IMR-90 (cell line): ENCODE measurements at regions not wholly inside any gene's neighbourhood (a gene's known extent, or its start where the extent isn't known, plus 50 kb on each side); places are given as distances from the start of the nearest gene placed in this dataset.

Experiments used
- ATAC-seq: fragments of 200-7000 bp; cut with Tn5 transposase; 2 replicates; pipeline ENCODE4 v1.9.1; 2020; ENCODE audit warnings: low read depth, mild to moderate bottlenecking, moderate library complexity
- BruUV-seq: library from RNA; stranded (reverse); fragments of 400-500 nt; replicated peaks from 2 replicates; lab custom pipeline; 2021; lab: Mats Ljungman, UMichigan
- CTCF ChIA-PET: fragments of 300-600 bp; formaldehyde crosslinking; extraction: SDS; loops from one replicate; lab custom pipeline; 2021; ENCODE audit warnings: antibody characterized with exemption; lab: Yijun Ruan, JAX
- POLR2A ChIA-PET: fragments of 300-600 bp; sonication (Branson Sonifier 250); formaldehyde crosslinking; loops from one replicate; lab custom pipeline; 2022; ENCODE audit warnings: antibody characterized with exemption; ENCODE audit not compliant: unreplicated experiment; lab: Charles Lee
- DNase-seq: peaks from one replicate; pipeline ENCODE4 v3.0.0; 2013
- H2AFZ ChIP-seq: replicated peaks from 2 replicates; pipeline ENCODE3; 2013; ENCODE audit warnings: low read length, mild to moderate bottlenecking; ENCODE audit not compliant: poor library complexity
- H2AK5ac ChIP-seq: 2 replicates; pipeline ENCODE4 v1.6.1; 2013; ENCODE audit warnings: low read depth, low read length, inconsistent platforms
- H2AK9ac ChIP-seq: replicated peaks from 2 replicates; pipeline ENCODE3; 2013; ENCODE audit warnings: mild to moderate bottlenecking, low read depth, low read length, moderate library complexity; ENCODE audit not compliant: poor library complexity
- H2BK120ac ChIP-seq: 2 replicates; pipeline ENCODE4 v1.6.1; 2013; ENCODE audit warnings: low read depth, low read length, inconsistent platforms
- H2BK15ac ChIP-seq: 3 replicates; pipeline ENCODE4 v1.6.1; 2013; ENCODE audit warnings: low read depth, low read length, inconsistent platforms
- H2BK20ac ChIP-seq: 2 replicates; pipeline ENCODE4 v1.6.1; 2013; ENCODE audit warnings: low read depth, mild to moderate bottlenecking, inconsistent platforms, low read length, moderate library complexity
- H2BK5ac ChIP-seq: 2 replicates; pipeline ENCODE4 v1.6.1; 2013; ENCODE audit warnings: mild to moderate bottlenecking, low read depth, low read length, inconsistent platforms; ENCODE audit not compliant: poor library complexity, severe bottlenecking
- H3K14ac ChIP-seq: replicated peaks from 2 replicates; pipeline ENCODE4 v1.6.1; 2013; ENCODE audit warnings: low read depth, low read length, inconsistent platforms
- H3K18ac ChIP-seq: 2 replicates; pipeline ENCODE4 v1.6.1; 2013; ENCODE audit warnings: low read depth, low read length, control low read depth
- H3K23ac ChIP-seq: 2 replicates; pipeline ENCODE4 v1.6.1; 2013; ENCODE audit warnings: low read depth, low read length, inconsistent platforms
- H3K27ac ChIP-seq: 2 replicates; pipeline ENCODE4 v1.5.1; 2013; ENCODE audit warnings: mild to moderate bottlenecking, control low read depth, low read length; ENCODE audit not compliant: insufficient read depth
- H3K27me3 ChIP-seq: 2 replicates; pipeline ENCODE4 v1.6.1; 2013; ENCODE audit warnings: low read length; ENCODE audit not compliant: control insufficient read depth, insufficient read depth
- H3K36me3 ChIP-seq: 2 replicates; pipeline ENCODE4 v1.6.1; 2013; ENCODE audit warnings: low read length, mixed read lengths; ENCODE audit not compliant: control insufficient read depth, insufficient read depth
- H3K4ac ChIP-seq: 2 replicates; pipeline ENCODE4 v1.6.1; 2013; ENCODE audit warnings: low read depth, low read length, inconsistent platforms
- H3K4me1 ChIP-seq: 2 replicates; pipeline ENCODE4 v1.6.1; 2013; ENCODE audit warnings: low read length, mixed read lengths; ENCODE audit not compliant: control insufficient read depth, insufficient read depth
- H3K4me2 ChIP-seq: 2 replicates; pipeline ENCODE4 v1.6.1; 2013; ENCODE audit warnings: low read depth, mild to moderate bottlenecking, control low read depth, low read length, moderate library complexity
- H3K4me3 ChIP-seq: 2 replicates; pipeline ENCODE4 v1.5.1; 2013; ENCODE audit warnings: low read depth, mild to moderate bottlenecking, control low read depth, low read length, moderate library complexity; ENCODE audit not compliant: insufficient read depth
- H3K56ac ChIP-seq: 2 replicates; pipeline ENCODE4 v1.6.1; 2013; ENCODE audit warnings: low read length, inconsistent platforms; ENCODE audit not compliant: insufficient read depth; ENCODE audit errors: extremely low read depth
- H3K79me1 ChIP-seq, 2 experiments: 2 replicates each; pipeline ENCODE4 v1.6.1; 2013; ENCODE audit warnings: low read length in 2 of 2, inconsistent platforms in 1 of 2, low read depth in 1 of 2
- H3K9ac ChIP-seq: 2 replicates; pipeline ENCODE4 v1.6.1; 2013; ENCODE audit warnings: low read depth, low read length, control low read depth
- H3K9me1 ChIP-seq: 2 replicates; pipeline ENCODE4 v1.6.1; 2013; ENCODE audit warnings: low read length, inconsistent platforms; ENCODE audit not compliant: insufficient read depth
- H3K9me3 ChIP-seq: 2 replicates; pipeline ENCODE4 v1.6.1; 2013; ENCODE audit warnings: low read length; ENCODE audit not compliant: control insufficient read depth, insufficient read depth
- H4K20me1 ChIP-seq: 2 replicates; pipeline ENCODE4 v1.6.1; 2013; ENCODE audit warnings: low read length, inconsistent platforms; ENCODE audit not compliant: insufficient read depth
- H4K5ac ChIP-seq: 2 replicates; pipeline ENCODE4 v1.6.1; 2013; ENCODE audit warnings: mild to moderate bottlenecking, low read depth, low read length, control low read depth
- H4K8ac ChIP-seq, 2 experiments: 2 replicates each; pipeline ENCODE4 v1.6.1; 2013; ENCODE audit warnings: low read depth in 2 of 2, low read length in 2 of 2, control low read depth in 1 of 2, inconsistent platforms in 1 of 2
- H4K91ac ChIP-seq: 2 replicates; pipeline ENCODE4 v1.6.1; 2013; ENCODE audit warnings: low read depth, low read length, inconsistent platforms; ENCODE audit not compliant: insufficient read depth
- BHLHE40 ChIP-seq: fragments of 150-350 bp; IDR thresholded peaks from 2 replicates; pipeline ENCODE4 v1.6.1; 2016; ENCODE audit warnings: mild to moderate bottlenecking, low read depth, low read length
- CEBPB ChIP-seq: IDR thresholded peaks from 2 replicates; pipeline ENCODE4 v1.6.1; 2012; ENCODE audit warnings: low read depth, low read length, improper control_type of control experiment
- CHD1 ChIP-seq: IDR thresholded peaks from 2 replicates; pipeline ENCODE4 v1.6.1; 2012; ENCODE audit warnings: low read depth, low read length, improper control_type of control experiment
- ELK1 ChIP-seq: fragments of 150-350 bp; IDR thresholded peaks from 2 replicates; pipeline ENCODE4 v1.6.1; 2016; ENCODE audit warnings: low read depth, mild to moderate bottlenecking, low read length, moderate library complexity, borderline replicate concordance
- FOS ChIP-seq: fragments of 150-350 bp; IDR thresholded peaks from 2 replicates; pipeline ENCODE4 v1.6.1; 2016; ENCODE audit warnings: low read depth, low read length
- MAFK ChIP-seq: IDR thresholded peaks from 2 replicates; pipeline ENCODE4 v1.6.1; 2012; ENCODE audit warnings: low read depth, low read length, improper control_type of control experiment
- MAZ ChIP-seq: IDR thresholded peaks from 2 replicates; pipeline ENCODE4 v1.6.1; 2012; ENCODE audit warnings: low read depth, mild to moderate bottlenecking, low read length, improper control_type of control experiment, moderate library complexity, borderline replicate concordance
- NFE2L2 ChIP-seq: fragments of 150-350 bp; IDR thresholded peaks from 2 replicates; pipeline ENCODE4 v1.6.1; 2016; ENCODE audit warnings: low read depth, mild to moderate bottlenecking, low read length
- POLR2A ChIP-seq: IDR thresholded peaks from 2 replicates; pipeline ENCODE4 v1.6.1; 2012; ENCODE audit warnings: mild to moderate bottlenecking, low read depth, low read length
- RCOR1 ChIP-seq: IDR thresholded peaks from 2 replicates; pipeline ENCODE4 v1.6.1; 2012; ENCODE audit warnings: mild to moderate bottlenecking, low read length, improper control_type of control experiment; ENCODE audit not compliant: insufficient replicate concordance
- USF2 ChIP-seq: fragments of 150-350 bp; IDR thresholded peaks from 2 replicates; pipeline ENCODE4 v1.6.1; 2017; ENCODE audit warnings: mild to moderate bottlenecking, antibody characterized with exemption, low read length, low read depth
- WGBS, 2 experiments: methylation state at CpG; one replicate each; pipeline versions ENCODE4 v1.1.5 to v1.1.7; 2013; ENCODE audit warnings: missing lambda C conversion rate in 2 of 2; ENCODE audit not compliant: insufficient read length in 1 of 2; ENCODE audit errors: extremely low coverage in 2 of 2; 5-methylcytosine and 5-hydroxymethylcytosine counted together
- dilution Hi-C: fragments of 300-500 bp; cut with HindIII; formaldehyde crosslinking; loops from one replicate; pipeline ENCODE4 v1.14.3; 2018; ENCODE audit warnings: low sequenced_read_pairs; ENCODE audit not compliant: unreplicated experiment
- in situ Hi-C: fragments of 300-500 bp; cut with MboI; formaldehyde crosslinking; loops from 3 replicates; pipeline ENCODE4 v1.14.3; 2019; ENCODE audit warnings: low sequenced_read_pairs, inconsistent platforms, mixed read lengths
- intact Hi-C: fragments of 100-400 bp; cut with micrococcal nuclease; formaldehyde crosslinking; loops from 2 replicates; pipeline ENCODE4 v1.10.0; 2022

DNA sequence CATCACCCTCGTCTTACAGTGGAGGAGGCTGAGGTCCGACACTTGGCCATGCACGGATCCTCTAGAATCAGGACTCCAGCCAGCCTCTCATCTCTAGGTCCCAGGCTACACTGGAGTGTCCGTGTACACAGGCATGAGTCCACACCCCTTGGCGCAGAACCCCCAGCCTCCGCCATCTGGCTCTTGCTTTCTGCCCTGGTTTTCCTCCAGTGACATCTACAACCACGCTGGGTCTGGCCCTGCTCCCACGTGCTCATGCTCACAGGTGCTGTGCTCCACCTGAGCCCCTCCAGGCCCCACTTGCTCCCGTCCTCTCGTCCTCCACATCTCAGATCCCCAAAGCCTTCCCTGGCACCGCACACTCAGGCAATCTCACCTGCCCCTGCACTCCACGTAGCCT is 260.8 kb downstream of the ENGASE start:
- no peak for DNase-seq
- no peak overlapping the region for H2BK15ac ChIP-seq
- TF ChIP-seq POLR2A (no peak), NFE2L2 (no peak), CHD1 (no peak), USF2 (no peak), CEBPB (no peak), MAZ (no peak), RCOR1 (no peak), BHLHE40 (no peak), FOS (no peak), ELK1 (no peak), MAFK (no peak)
- H2BK5ac ChIP-seq, result no peak overlapping the region
- H3K9me1 ChIP-seq, result no peaks in the 10 kb centered on the region
- no peak for ATAC-seq
- H3K27me3 ChIP-seq, result peaks cover 3% of the 10 kb centered on the region; the same call in 1 of the 2 replicates
- in situ Hi-C loops (no loop called here), dilution Hi-C loops (no loop called here), intact Hi-C loops (no loop called here)
- no peaks in the 10 kb centered on the region for H3K9me3 ChIP-seq
- no peak overlapping the region for H3K4me2 ChIP-seq
- H3K4ac ChIP-seq, result no peak overlapping the region
- H2BK120ac ChIP-seq, result no peak overlapping the region
- CTCF ChIA-PET, result no interaction called here
- 43% methylated on average over 9 of the region's 12 CpGs; no CpG with 5 or more reads in 1 of the 2 experiments for WGBS, 2 experiments
- H3K36me3 ChIP-seq, result no peaks in the 10 kb centered on the region
- no TSS peak for BruUV-seq
- no peak overlapping the region for H4K91ac ChIP-seq
- POLR2A ChIA-PET, result no interaction called here
- H3K9ac ChIP-seq, result no peak overlapping the region
- no peak overlapping the region for H3K27ac ChIP-seq
- no peak overlapping the region for H3K18ac ChIP-seq
- H4K5ac ChIP-seq, result no peak overlapping the region
- H3K23ac ChIP-seq, result no peak overlapping the region
- H3K14ac ChIP-seq, result no peak overlapping the region
- no peak overlapping the region for H3K56ac ChIP-seq
- H3K4me3 ChIP-seq, result no peak overlapping the region
- no peaks in the 10 kb centered on the region for H3K4me1 ChIP-seq
- H4K8ac ChIP-seq, result no peak overlapping the region
- H2AFZ ChIP-seq, result no peak overlapping the region
- H3K79me1 ChIP-seq, result no peaks in the 10 kb centered on the region
- H2AK5ac ChIP-seq, result no peak overlapping the region
- no peak overlapping the region for H2AK9ac ChIP-seq
- no peaks in the 10 kb centered on the region for H4K20me1 ChIP-seq
- no peak overlapping the region for H2BK20ac ChIP-seq
